ENCODE measurements at regions not wholly inside any gene's neighbourhood (a gene's known extent, or its start where the extent isn't known, plus 50 kb on each side); places are given as distances from the start of the nearest gene placed in this dataset.

- DNase-seq, result no peak
These were observed 54.8 kb upstream of the ID3 start for GRCh38 chr1:23614032-23614660.

GRCh38 chr1:23613191-23614031, 54.1 kb upstream of the ID3 start:
- peak; percentile 52 for DNase-seq

- DNase-seq, result no peak
These were observed 52.5 kb upstream of the ID3 start for GRCh38 chr1:23611601-23612327.

- no peak for DNase-seq
These were observed 51.4 kb upstream of the ID3 start for GRCh38 chr1:23610677-23611076.

GRCh38 chr1:23609971-23610370, 50.7 kb upstream of the ID3 start:
- no peak for DNase-seq

Data from stimulated activated CD4-positive, alpha-beta T cell treated with anti-CD3 and anti-CD28 coated beads, Interleukin-1b, Interleukin-23, amount 100 ng/mL, for 48 hours (primary cell).